ENCODE measurements at regions not wholly inside any gene's neighbourhood (a gene's known extent, or its start where the extent isn't known, plus 50 kb on each side); places are given as distances from the start of the nearest gene placed in this dataset.

DNA sequence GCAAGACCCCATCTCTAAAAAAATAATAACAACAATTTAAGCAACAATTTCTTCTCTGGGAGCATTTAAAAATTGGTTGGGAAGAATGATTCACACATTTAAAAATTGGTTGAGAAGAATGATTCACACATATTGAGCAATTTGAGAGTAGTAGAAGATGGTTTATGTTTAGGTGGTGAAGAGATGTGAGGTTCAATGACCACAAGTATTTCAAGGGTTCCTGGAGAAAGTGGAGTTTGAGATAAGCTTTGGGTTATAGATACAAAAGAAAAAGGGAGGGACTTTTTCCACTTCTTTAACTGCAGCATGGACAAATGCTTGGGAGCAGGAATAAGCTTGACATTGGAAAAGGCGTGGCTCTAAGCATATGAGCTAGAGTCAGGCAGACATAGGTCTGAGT lies 145.7 kb upstream of the NPHP3 start:
- Histone ChIP-seq H3K4me3 (no peak overlapping the region), H3K27me3 (ENCODE audit: low read depth) (peaks cover 9% of the 10 kb centered on the region), H3K27ac (replicated peaks) (no peak overlapping the region), H3K36me3 (no peaks in the 10 kb centered on the region), H3K9me3 (replicated peaks) (peaks cover 6% of the 10 kb centered on the region), H3K4me1 (no peaks in the 10 kb centered on the region)
- intact Hi-C loops (cut with micrococcal nuclease): no loop called here
- TF ChIP-seq, protein P1, sequence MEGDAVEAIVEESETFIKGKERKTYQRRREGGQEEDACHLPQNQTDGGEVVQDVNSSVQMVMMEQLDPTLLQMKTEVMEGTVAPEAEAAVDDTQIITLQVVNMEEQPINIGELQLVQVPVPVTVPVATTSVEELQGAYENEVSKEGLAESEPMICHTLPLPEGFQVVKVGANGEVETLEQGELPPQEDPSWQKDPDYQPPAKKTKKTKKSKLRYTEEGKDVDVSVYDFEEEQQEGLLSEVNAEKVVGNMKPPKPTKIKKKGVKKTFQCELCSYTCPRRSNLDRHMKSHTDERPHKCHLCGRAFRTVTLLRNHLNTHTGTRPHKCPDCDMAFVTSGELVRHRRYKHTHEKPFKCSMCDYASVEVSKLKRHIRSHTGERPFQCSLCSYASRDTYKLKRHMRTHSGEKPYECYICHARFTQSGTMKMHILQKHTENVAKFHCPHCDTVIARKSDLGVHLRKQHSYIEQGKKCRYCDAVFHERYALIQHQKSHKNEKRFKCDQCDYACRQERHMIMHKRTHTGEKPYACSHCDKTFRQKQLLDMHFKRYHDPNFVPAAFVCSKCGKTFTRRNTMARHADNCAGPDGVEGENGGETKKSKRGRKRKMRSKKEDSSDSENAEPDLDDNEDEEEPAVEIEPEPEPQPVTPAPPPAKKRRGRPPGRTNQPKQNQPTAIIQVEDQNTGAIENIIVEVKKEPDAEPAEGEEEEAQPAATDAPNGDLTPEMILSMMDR (IDR thresholded peaks at IDR 0.05; ENCODE audit: borderline replicate concordance): no peak
- no peak for DNase-seq

DNA sequence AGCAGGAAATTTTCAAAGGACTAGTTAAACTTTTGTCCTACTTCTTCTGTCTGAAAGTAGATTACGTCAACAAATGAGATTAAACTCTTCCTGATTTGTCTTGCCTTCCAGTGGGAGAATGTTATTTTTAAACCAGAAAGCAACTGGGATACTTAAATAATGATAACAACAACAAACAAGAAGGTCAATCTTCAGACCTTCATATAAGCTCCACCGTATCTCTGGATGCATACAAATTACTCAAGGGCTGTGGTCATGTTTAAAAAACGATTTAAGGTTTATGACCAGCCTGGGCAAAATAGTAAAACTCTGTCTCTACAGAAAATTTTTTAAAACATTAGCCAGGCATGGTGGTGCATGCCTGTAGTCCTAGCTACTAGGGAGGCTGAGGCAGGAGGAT lies 145.3 kb upstream of the NPHP3 start:
- intact Hi-C loops (cut with micrococcal nuclease): no loop called here
- Histone ChIP-seq H3K4me1 (no peaks in the 10 kb centered on the region), H3K36me3 (no peaks in the 10 kb centered on the region), H3K4me3 (no peak overlapping the region), H3K27me3 (ENCODE audit: low read depth) (peaks cover 9% of the 10 kb centered on the region), H3K9me3 (replicated peaks) (peaks cover 6% of the 10 kb centered on the region), H3K27ac (replicated peaks) (no peak overlapping the region)
- DNase-seq: no peak
- TF ChIP-seq, protein P1 (IDR thresholded peaks at IDR 0.05; ENCODE audit: borderline replicate concordance): no peak

DNA sequence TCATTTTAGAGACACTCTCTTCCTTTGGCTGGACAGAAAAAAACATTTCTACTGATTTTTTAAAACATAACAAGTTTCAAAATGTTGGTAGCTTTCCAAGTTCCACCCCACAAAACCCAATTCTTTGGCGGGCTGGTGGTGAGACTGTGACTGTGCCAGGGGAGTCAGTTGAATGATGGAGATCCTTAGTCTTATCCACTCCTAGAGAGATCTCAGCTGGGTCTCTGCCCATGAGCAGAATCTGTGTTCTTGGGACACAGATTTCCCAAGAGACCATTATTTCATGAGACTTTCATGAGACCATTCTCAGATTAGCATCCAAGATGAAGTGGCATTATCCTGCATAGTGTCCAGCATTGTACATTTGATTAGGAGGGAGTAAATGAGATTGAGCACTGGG lies 135.1 kb upstream of the NPHP3 start:
- Histone ChIP-seq H3K27me3 (ENCODE audit: low read depth) (peaks cover 5% of the 10 kb centered on the region), H3K9me3 (replicated peaks) (peaks cover 8% of the 10 kb centered on the region), H3K36me3 (no peaks in the 10 kb centered on the region), H3K4me1 (no peaks in the 10 kb centered on the region), H3K27ac (replicated peaks) (no peak overlapping the region), H3K4me3 (no peak overlapping the region)
- TF ChIP-seq, protein P1 (IDR thresholded peaks at IDR 0.05; ENCODE audit: borderline replicate concordance): no peak
- intact Hi-C loops (cut with micrococcal nuclease): no loop called here
- DNase-seq: no peak

DNA sequence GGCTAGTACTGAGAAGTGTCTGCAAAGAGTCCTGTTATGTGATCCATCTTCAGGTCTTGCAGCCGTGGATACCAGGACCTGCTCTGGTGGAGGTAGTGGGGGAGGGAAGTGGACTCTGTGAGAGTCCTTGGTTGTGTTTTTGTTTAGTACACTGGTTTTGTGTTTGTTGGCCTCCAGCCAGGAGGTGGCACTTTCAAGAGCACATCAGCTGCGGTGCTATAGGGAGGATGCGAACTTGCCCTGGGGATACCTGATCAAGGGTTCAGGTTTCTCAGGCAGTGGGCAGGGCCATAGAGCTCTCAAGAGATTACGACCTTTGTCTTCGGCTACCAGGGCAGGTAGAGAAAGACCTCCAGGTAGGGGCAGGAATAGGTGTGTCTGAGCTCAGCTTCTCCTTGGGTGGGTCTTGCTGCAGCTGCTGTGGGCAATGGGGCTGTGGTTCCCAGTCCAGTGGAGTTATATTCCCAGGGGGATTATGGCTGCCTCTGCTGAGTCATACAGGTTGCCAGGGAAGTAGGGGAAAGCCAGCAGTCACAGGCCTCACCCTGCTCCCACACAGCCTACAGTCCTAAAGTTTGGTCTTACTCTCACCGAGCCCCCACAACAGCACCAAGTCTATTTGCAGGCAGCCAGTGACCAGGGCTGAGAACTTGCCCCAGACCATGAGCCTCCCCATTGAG lies 132.8 kb upstream of the NPHP3 start:
- Histone ChIP-seq H3K9me3 (replicated peaks) (peaks cover 17% of the 10 kb centered on the region), H3K27ac (replicated peaks) (no peak overlapping the region)
- intact Hi-C loops (cut with micrococcal nuclease): no loop called here

DNA sequence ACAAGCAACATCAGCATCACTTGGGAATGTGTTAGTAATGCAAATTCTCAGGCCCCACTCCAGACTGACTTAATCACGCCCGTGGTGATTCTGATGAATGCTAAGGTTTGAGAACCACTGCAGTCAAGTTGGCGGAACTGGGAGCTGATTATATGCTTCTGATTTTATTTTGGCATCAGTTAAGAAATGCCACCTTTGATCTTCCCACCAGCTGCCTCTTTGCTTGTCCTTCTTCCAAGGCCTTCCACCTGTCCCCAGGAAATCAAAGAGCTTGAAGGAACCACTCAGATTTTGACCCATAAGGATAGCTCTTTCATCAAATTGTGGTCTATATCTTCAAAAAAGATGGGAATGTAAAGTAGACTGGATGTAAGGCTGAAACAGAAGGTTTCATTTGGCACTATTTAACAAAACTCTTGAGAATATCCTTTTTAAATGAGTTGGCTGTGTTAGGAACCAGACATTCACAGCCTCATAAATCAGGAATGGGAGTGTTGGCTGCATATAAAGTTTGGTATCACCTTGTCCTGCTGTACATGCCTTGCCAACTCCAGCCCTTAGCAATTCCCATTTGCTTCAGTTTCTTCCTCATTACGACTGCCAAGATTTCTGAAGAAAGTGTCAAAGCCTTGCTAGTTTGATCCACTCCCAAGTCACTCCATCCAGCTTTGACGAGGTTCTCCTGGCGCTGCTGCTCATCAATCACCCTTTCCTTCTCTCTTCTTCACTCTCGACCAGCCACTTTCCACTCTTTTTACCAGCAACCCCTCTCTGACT lies 125.8 kb upstream of the NPHP3 start:
- H3K36me3 ChIP-seq: no peaks in the 10 kb centered on the region
- H3K27me3 ChIP-seq (ENCODE audit: low read depth): peaks cover 3% of the 10 kb centered on the region
- intact Hi-C loops (cut with micrococcal nuclease): no loop called here
- H3K27ac ChIP-seq (replicated peaks): no peak overlapping the region
- no peaks in the 10 kb centered on the region for H3K4me1 ChIP-seq
- TF ChIP-seq, protein P1 (IDR thresholded peaks at IDR 0.05; ENCODE audit: borderline replicate concordance): no peak
- peaks cover 22% of the 10 kb centered on the region for H3K9me3 ChIP-seq (replicated peaks)
- DNase-seq: no peak
- no peak overlapping the region for H3K4me3 ChIP-seq

More for the DNA sequence above, 132.8 kb upstream of the NPHP3 start:
- no peaks in the 10 kb centered on the region for H3K4me1 ChIP-seq
- no peak overlapping the region for H3K4me3 ChIP-seq
- TF ChIP-seq, protein P1 (IDR thresholded peaks at IDR 0.05; ENCODE audit: borderline replicate concordance): no peak
- no peaks in the 10 kb centered on the region for H3K36me3 ChIP-seq
- DNase-seq: no peak
- peaks cover 5% of the 10 kb centered on the region for H3K27me3 ChIP-seq (ENCODE audit: low read depth)

All from left ventricle myocardium inferior (tissue), 1 donor.